Non-pigmented ciliary epithelial cell (primary cell): ENCODE measurements at regions not wholly inside any gene's neighbourhood (a gene's known extent, or its start where the extent isn't known, plus 50 kb on each side); places are given as distances from the start of the nearest gene placed in this dataset.
"Not testable (repeated sequence)": the region's sequence is repeated elsewhere in the genome, so short reads cannot be mapped to it uniquely, and the experiment has no call there.

Experiments
- DNase-seq: peaks from one replicate; pipeline ENCODE4 v3.0.0-alpha.2; 2010; ENCODE audit warnings: low read depth

GRCh38 chr12:85574291-85574690 is 261.9 kb downstream of the RASSF9 start:
- no peak for DNase-seq

- DNase-seq = peak; percentile 48
Observed at GRCh38 chr12:85575120-85576096, 260.8 kb downstream of the RASSF9 start.

GRCh38 chr12:85580562-85581168 is 255.5 kb downstream of the RASSF9 start:
- no peak for DNase-seq

GRCh38 chr12:85587158-85587557 is 249.1 kb downstream of the RASSF9 start:
- DNase-seq = no peak

- DNase-seq = no peak
Observed at GRCh38 chr12:85588221-85588620, 248.0 kb downstream of the RASSF9 start.

GRCh38 chr12:85600841-85601240 is 235.4 kb downstream of the RASSF9 start:
- DNase-seq = no peak

- DNase-seq = no peak
Observed at GRCh38 chr12:85603556-85603955, 232.7 kb downstream of the RASSF9 start.

- no peak for DNase-seq
Observed at GRCh38 chr12:85606455-85606854, 229.8 kb downstream of the RASSF9 start.

GRCh38 chr12:85609778-85610177 is 226.4 kb downstream of the RASSF9 start:
- DNase-seq = no peak

GRCh38 chr12:85610194-85610593 is 226.0 kb downstream of the RASSF9 start:
- DNase-seq = no peak

GRCh38 chr12:85616201-85616600 is 220.0 kb downstream of the RASSF9 start:
- no peak for DNase-seq

- DNase-seq = no peak
Observed at GRCh38 chr12:85617307-85618091, 218.7 kb downstream of the RASSF9 start.

- DNase-seq = no peak
Observed at GRCh38 chr12:85621041-85621440, 215.2 kb downstream of the RASSF9 start.

GRCh38 chr12:85623763-85624162 is 212.4 kb downstream of the RASSF9 start:
- no peak for DNase-seq

GRCh38 chr12:85625467-85625866 is 210.7 kb downstream of the RASSF9 start:
- no peak for DNase-seq

- DNase-seq = peak; percentile 80
Observed at GRCh38 chr12:85626001-85626783, 210.0 kb downstream of the RASSF9 start.

- DNase-seq = no peak
Observed at GRCh38 chr12:85626784-85627171, 209.4 kb downstream of the RASSF9 start.

- no peak for DNase-seq
Observed at GRCh38 chr12:85627584-85627983, 208.6 kb downstream of the RASSF9 start.

GRCh38 chr12:85628562-85628961 is 207.6 kb downstream of the RASSF9 start:
- DNase-seq = not testable (repeated sequence)

- DNase-seq = no peak
Observed at GRCh38 chr12:85630851-85631250, 205.4 kb downstream of the RASSF9 start.

- DNase-seq = no peak
Observed at GRCh38 chr12:85632390-85632789, 203.8 kb downstream of the RASSF9 start.

- DNase-seq = no peak
Observed at GRCh38 chr12:85633491-85633890, 202.7 kb downstream of the RASSF9 start.
